ENCODE measurements at regions not wholly inside any gene's neighbourhood (a gene's known extent, or its start where the extent isn't known, plus 50 kb on each side); places are given as distances from the start of the nearest gene placed in this dataset.

DNA sequence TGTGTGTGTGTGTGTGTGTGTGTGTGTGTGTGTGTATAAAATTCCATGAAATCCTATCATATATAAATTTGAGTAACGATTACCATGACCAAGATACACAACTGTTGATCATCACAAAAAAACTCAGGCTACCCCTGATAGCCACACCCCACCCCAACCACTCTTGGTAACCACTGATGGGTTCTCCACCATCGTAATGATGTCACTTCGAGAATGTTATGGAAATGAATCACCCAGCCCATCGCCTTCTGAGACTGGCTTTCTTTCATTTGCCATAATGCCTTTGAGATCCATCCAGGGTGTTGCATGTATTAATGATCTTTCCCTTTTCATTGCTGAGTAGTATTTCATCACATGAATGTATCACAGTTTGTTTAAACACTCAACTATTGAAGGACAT, 496.0 kb downstream of the MIAT start:
- DNase-seq = no peak

DNA sequence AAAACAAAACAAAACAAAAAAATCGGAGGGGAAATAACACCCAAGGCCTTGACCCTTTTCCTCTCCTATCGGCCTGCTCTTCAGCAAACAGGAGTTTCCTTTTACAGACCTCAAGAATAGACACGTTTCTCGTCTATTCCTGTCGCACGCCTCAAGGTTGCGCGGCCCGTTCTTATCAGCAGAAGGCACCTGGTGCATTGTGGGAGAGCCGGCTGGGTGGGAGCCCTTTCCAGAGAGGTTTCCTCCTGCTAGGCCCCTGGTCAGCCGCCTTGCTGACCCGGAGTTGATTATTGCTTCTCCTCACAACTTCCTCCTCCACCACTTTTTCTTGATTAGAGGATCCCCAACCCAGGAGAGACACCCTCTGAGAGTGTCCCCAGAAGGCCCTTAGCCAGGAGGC, 497.3 kb downstream of the MIAT start:
- DNase-seq = no peak

DNA sequence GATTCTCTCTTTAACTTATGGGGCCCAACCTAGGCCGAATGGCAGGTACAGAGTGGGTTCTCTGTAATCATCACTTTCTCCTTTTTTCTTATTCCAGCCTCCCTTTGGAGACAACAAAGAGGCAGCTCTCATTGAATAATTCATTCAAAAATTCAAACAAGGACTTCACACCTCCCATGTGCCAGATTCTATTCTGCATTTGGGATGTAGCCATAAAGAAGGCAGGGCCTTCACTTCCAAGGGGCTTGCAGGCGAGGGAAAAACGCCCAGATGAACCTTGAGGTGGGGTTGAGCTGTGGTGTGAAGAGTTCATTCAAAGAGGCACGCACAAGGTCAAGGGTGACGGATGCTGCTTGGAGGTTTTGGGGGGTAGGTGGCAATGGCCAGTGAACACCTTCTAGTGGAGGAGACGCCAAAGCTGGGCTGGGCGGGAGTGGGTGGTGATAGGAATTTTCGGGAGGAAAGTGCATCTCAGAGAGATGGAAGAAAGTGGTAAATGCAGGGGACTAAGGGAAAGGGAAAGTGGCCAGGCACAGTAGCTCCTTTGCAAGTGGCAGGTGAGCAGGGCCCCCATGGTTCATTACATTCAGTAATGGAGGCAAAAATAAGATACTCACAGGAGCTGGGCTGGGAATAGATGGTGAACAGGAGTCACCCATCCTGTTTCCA, 499.6 kb downstream of the MIAT start:
- no peak for DNase-seq

DNA sequence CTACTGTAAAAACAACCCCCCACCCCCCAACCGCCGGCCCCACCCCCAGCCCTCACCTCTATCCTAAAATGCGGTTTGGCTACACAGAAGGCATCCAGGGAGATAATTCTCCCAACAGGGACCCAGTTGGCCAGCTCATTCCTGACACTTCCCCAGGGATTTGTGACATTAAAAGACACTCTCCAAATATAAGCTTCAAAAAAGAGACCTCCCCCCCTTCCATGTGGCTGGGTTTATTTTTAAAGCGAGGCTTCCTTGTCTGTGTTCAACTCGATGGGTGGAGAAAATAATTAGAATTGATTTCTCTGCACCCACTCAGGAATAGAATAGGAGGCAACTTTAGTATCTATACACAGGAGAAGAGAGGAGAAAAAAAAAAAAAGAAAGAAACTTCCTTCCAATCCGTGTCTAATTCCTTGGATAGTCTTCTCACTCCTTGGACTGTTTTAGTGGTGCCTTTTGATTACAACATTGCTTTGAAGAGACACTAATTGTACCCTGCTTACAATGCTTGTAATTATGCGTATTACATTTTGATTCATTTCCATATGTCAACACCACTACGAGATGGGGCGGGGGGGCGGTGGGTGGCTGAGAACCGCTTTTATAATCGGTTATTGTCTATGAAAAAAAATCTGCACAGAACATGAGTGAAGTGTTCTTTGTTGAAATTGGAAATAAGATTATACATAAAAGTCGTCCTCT, 500.4 kb downstream of the MIAT start:
- DNase-seq = no peak

DNA sequence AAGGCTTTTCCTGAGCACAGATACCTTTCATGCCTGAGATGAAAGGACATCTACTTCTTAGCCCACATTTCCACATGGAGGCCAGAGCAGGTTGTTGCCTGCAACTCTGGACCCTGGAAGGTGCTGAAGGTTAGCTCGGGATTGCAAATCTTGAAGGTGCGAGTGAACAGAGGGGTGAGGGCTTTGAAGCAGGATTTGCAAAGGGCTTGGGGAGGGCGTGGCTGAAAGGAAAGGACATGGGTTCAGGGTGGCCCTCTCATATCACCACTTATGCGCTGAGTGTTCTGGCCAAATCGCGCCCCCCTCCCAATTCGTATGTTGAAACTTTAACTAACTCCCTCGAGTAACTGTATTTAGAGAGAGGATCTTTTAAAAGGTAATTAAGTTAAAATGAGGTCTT, 501.6 kb downstream of the MIAT start:
- no peak for DNase-seq

DNA sequence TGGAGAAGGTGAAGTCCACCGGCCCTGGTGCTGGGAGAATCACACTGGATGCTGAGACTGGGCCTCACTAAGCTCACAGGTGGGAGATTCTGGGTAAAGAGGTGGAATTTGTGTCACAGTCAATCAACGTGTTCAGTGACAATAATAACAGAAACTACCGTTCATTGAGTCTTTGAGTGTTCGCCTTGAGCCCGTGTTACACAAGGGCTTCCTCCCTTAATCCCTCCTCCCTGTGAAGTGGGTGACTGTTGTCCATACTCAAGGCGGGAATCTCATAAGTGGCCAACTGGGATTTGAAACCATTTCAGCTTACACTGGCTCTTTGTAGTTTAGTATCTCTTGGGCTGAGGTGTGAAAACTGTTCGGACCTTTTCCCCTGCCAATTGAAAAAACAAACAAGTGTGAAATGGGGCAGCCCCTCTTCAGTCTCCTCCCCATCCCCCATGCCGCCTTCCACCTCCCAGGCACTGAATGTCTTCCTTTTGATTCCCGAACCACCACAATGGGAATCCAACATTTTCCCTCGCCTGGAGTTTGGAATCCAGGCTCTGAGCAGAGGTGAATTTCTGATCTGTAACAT, 502.4 kb downstream of the MIAT start:
- no peak for DNase-seq

DNA sequence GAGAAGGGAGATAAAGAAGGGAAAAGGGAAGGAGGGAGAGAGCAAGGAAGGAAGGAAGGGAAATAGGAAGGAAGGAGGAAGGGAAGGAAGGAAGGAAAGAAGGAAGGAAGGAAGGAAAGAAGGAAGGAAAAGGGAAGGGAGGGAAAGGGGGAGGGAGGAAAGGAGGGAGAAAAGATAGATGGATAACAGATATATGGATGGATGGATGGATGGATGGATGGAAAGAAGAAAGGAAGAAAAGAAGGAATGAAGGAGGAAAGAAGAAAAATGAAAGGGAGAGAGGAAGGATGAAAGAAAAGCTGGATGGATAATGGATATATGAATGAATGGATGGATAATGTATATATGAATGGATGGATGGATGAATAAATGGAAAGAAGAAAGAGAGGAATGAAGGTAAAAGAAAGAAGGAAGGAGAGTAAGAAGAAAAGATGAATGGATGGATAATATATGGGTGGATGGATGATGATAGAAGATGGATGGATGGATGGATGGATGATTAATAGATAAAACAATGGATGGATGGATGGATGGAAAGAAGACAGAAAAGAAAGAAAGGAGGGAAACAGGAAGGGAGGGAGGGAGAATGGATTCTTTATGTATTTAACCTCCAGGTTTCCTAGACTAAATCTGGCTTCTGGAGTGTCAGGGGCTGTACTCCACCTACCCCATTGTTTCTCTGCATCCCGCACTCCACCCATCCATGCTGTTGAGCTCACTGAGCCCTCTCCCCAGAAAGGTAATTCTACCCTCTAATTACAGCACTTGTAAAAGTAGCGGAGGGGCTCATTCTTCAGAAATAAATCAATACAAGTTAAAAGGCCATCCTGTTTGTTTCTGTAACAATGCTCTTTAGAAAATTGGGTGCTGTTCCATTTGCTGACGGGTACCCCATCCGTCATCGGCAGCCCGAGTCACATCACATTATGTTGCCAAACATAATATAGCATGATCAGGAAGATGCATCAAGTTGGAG, 506.1 kb downstream of the MIAT start:
- no peak for DNase-seq

DNA sequence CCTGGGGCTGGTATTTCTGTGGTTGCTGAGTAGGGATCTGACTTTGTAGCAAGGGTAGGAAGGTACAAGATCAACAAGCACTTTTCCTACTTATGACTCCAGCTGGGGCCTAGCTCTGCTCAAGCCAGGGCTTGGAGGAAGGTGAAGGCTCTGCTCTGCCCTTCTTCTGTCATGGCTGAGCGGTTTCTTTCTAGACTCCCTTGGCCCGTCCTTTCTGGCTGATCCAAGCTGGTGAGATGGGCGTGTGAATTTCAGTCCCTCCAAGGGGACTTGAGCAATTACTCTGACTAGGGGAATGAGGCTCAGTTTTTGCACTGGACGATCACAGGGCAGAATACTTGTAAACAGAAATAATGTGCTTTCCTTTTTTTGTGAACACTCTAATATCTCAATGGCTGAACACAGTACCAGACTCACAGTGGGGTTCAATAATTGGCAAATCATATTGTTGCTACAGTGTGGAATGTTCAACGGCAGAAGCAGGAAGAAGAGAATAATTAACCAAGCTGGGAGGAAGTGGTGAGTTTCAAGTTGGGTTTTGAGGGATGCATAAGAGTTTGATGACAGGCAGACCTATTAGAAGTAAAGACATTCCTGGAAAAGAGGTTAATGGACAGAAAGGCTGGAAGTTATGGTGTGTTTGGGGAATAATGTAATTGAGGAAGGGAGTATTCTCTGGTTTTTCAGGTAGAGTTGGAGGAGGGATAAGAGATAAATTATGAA, 507.6 kb downstream of the MIAT start:
- DNase-seq = no peak

DNA sequence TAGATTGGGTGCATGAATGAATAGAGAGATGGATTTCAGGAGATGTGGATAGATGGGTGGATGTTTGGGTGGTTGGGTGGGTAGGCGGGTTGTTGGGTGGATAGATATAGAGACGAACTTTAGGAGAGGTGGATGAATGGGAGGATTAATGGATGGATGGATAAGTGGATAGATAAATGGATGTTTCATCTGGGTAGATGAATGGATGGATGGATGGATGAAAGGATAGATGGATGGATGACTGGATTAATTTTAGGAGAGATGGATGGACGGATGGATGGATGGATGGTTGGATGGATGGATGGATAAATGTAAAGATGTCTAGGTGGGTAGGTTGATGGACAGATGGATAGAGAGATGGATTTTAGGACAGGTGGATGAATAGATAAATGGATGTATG, 511.3 kb downstream of the MIAT start:
- DNase-seq = no peak

DNA sequence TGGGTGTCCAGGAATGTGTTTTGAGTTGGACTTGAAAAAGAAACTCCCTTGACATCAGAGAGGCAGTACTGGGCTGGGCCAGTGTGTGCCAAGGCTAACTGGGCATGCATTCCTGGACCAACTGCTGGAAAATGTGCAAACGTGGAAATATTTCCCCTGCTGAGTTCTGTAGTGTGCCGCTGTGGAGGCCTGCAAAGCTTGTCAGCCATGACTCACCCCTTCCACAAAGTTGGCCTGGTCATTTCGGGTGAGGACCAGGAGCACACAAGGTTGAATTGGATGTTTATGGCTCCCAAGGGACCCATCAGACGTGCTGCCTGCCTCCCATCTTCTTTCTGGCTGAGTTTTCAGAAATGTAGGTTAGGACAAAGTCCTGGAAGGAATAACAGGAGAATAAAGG, 513.1 kb downstream of the MIAT start:
- DNase-seq = no peak

DNA sequence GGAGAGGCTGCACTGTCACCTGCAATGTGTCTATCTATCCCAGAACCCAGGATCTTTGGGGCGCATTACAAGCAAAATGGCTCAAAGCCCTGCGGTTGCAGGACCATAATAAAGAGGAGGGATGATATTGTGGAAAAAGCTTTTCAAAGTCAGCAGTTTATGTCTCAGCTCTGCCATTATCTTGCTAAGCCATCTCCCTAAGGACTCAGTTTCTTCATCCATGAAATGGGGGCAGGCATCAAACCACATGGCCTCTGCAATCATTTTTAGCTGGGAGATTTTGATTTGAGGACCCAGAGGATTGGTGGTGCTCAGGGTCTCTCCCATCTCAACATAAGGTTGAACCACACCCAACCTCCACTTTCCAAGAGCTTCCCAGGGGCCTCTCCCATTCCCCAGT, 513.8 kb downstream of the MIAT start:
- no peak for DNase-seq

DNA sequence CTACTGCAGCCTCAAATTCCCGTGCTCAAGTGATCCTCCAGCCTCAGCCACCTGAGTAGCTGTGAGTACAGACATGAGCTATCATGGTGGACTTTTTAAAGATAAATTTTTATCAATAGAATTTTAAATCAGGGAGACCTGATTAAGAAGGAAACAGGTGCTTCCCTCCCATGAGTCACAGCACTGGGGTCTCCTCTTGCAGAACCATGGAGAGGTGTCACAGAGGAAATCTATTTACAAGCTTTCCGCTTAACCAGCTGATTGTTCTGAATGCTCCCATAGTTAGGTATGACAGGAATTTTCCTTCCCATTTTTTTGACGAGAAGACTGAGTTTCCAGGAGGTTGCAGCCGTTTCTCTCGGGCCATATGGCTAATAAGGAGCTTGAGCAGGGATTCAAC, 516.1 kb downstream of the MIAT start:
- DNase-seq = no peak

DNA sequence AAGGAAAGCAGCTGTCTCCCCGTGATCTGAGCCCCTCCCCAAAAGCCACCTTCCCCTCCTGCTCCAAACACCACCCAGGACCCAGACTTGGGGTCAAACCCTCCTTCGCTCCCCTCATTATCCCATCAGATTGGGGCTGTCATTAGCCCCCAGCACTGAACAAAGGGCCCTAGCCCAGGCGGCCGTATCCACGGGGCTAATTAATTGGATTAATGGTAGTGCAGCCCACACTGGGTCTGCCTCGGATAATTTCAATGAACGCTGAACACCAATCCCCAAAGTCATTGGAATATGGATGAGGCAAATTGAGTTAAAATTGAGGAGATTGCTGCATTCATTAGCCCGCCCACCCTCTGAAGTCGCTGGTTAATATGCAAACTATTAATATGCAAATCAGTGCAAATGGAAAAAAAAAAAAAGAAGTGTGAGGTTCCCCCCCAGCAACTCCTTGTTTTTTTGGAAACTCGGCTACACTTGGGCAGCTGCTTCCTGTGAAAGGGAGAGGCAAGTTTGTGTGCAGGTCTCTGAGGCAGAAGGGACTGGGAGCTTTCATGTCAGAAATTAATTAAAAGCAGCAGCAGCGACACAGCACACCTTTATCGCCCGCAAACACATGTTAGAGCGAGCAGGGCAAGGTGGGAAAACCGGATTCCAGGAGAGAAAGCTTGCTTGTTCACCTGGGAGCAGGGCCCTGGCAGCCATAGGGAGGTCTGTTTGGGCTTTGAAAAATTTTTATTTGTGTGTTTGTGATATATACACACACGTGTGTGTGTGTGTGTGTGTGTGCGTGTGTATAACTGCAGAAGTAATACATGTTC, 517.8 kb downstream of the MIAT start:
- no peak for DNase-seq

DNA sequence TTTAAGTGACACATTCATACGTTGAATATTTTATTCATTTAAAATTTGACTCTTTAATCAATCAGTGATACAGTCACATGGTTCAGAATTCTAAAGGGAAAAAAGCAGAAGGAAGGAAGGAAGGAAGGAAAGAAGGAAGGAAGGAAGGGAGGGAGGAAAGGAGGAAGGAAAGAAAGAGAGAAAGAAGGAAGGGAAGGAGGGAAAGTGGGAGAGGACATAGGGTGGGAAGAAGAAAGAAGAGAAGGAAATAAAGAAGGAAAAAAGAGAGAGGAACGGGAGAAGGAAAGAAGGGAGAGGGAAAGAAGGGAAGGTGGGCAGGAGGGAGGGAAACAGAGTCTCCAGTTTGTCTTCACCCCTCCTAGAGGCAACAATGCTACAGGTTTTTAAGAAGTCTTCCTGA, 518.6 kb downstream of the MIAT start:
- no peak for DNase-seq

DNA sequence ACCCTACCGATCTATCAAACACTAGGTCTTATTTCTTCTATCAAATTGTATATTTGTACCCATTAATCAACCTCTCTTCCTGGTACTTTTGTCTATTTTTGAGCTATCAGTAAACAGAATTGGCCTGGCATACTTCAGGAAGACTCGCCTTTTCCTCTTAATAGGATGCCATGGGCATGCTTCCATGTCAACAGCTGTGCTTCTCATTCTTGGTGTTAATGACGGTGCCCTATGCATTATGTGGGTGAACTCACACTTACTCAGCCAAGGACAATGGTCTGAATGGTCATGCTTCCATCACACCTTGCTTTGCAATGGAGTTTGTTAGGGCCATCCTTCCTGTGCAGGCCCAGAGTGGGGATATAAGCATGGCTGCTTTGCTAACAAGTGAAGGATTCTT, 521.8 kb downstream of the MIAT start:
- DNase-seq = no peak

DNA sequence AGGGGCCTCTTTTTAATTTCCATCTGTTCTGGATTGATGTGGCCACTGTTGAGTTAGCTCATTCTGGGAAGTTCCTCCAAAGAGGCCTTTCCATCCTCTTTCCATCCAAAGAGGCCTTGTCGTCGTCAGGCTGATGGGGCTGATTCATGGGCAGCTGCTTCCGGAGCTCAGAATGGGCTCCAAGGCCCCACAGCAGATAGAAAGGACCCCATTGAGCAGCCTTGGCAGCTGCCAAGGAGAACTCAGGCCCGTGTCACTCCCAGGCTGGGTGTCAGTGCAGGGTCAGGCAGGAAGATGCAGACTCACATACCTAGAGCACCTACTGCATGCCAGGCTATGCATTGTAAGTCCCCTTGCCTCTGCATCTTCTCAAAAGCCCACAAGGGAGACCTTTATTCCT, 524.1 kb downstream of the MIAT start:
- no peak for DNase-seq

DNA sequence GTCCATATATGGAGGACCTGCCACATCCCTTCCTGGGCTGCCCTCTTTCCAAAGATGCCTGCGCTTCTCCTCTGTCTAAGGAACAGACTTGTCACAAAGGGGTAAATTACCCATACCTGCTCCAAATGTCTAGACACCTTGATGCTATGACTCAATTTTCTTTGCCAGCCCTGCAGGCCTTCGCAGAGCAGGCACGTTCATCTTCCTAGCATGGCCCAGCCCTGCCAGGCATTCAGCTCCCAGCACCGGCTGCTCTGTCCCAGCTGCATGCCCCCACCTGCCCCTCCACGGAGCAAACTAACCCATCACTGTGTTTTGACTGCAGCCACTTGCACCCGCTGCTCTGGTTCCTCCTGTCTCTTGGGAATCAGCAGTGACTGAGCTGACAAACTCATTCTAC, 526.1 kb downstream of the MIAT start:
- no peak for DNase-seq

DNA sequence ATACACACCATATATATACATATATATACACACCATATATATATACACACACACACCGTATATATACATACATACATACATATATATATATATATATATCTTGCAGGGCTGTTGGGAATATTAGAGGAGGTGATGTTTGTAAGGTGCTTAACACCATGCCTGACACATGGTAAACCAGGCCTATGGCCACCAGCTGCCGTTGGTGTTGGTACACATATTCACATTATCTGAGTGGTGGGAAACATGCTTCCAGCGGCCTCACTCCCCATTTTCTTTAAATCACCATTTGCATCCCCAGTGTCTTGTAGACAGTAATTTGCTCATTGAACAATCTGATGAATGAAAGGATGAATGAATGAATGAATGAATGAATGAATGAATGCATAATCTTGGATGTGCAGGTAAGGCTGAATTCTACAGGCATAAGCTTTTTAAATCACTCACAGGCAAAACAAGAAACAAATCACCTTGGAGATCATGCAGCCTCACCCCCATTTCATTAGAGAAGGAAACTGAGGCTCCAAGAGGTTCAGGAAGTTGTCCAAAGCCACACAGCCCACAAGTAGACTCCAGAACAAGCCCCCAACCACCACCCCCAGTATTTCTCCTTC, 527.8 kb downstream of the MIAT start:
- DNase-seq = no peak

DNA sequence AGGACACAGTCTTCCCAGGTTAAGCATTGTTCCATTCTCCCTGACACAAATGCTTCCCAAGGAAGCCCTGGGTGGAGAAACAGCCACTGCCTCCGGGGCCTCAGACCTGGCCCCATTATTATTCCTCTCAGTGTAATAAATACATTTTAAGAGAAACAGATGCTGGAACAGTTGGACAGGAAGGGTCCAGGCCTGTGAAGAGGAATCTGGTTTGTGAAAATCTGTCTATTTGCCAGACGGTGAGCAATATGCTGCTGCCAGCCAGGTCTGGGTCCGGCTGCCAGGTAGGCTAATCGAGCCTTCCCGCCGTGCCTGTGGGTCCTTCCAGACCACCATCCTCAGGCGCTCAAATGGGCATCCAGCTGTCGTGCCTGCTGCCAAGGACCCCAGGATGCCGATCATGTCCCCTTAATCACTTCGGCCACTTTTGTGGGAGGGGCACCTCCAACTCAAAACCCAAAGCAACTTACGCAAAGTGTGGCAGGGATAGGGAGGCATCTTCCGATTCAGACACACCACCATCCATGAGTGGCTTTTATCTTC, 528.4 kb downstream of the MIAT start:
- DNase-seq = no peak

DNA sequence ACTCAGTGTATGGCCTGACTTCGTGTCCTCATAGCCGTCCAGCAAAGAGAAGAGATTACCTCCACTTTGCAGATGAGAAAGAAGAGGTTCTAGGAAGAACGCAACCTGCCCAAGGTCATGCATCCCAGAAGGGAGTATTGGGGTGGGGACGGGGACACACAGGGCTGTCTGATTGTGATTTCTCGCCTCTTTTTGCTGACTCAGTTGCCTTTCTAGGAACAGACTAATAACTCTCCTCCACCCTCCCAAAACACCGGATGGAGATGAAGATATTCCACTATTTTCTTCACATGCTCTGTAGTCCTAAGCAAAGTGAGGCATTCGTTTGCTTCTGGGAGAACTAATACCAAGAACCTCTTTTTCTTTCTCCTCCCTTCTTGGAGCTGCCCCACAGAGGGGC, 529.3 kb downstream of the MIAT start:
- DNase-seq = no peak
